Vagina (tissue), 2 donors: ENCODE measurements at regions not wholly inside any gene's neighbourhood (a gene's known extent, or its start where the extent isn't known, plus 50 kb on each side); places are given as distances from the start of the nearest gene placed in this dataset.

Source experiments
- DNase-seq, 2 donors: peaks; one replicate each; pipeline ENCODE4 v3.0.0-alpha.2; 2017; ENCODE audit errors: extremely low spot score in 2 of 2
- H3K27ac ChIP-seq: fragments of 200-600 bp; sonication (generic); one replicate; pipeline ENCODE4 v1.5.1; 2019
- H3K27me3 ChIP-seq: fragments of 200-600 bp; sonication (generic); one replicate; pipeline ENCODE4 v1.5.1; 2019
- H3K36me3 ChIP-seq, 2 donors: fragments of 200-600 bp; sonication (generic); one replicate each; pipeline ENCODE4 v1.5.1; 2017 to 2019
- H3K4me1 ChIP-seq: fragments of 200-600 bp; sonication (generic); one replicate; pipeline ENCODE4 v1.5.1; 2019
- H3K4me3 ChIP-seq, 2 donors: fragments of 200-600 bp; sonication (generic); 1 replicate in 1 of 2; 2 replicates in 1 of 2; pipeline ENCODE4 v1.5.1; 2016 to 2019
- H3K9me3 ChIP-seq: fragments of 200-600 bp; sonication (generic); one replicate; pipeline ENCODE4 v1.5.1; 2019
- POLR2A ChIP-seq, 2 donors: fragments of 450-650 bp; IDR thresholded peaks; one replicate each; pipeline ENCODE4 v1.6.1; 2017; ENCODE audit warnings: antibody characterized with exemption in 2 of 2, mild to moderate bottlenecking in 2 of 2, moderate library complexity in 2 of 2
- POLR2AphosphoS5 ChIP-seq, 2 donors: sonication (generic); formaldehyde crosslinking; IDR thresholded peaks; one replicate each; pipeline ENCODE4 v1.9.0; 2017; ENCODE audit warnings: antibody characterized with exemption in 2 of 2, mild to moderate bottlenecking in 2 of 2, low read depth in 1 of 2; ENCODE audit not compliant: insufficient read depth in 1 of 2
- intact Hi-C: fragments of 100-400 bp; cut with DNase I; formaldehyde crosslinking; loops from one replicate; pipeline ENCODE4 v1.15.1; 2023
- TF ChIP-seq, protein P1 (sequence below), 3 experiments: fragments of 450-650 bp in 2 of 3; fragments of 200-600 bp in 1 of 3; sonication (generic) in 1 of 3; IDR thresholded peaks; one replicate each; pipeline ENCODE4 v1.5.1; 2017 to 2019; ENCODE audit warnings: antibody characterized with exemption in 3 of 3, mild to moderate bottlenecking in 2 of 3, moderate library complexity in 2 of 3

DNA sequence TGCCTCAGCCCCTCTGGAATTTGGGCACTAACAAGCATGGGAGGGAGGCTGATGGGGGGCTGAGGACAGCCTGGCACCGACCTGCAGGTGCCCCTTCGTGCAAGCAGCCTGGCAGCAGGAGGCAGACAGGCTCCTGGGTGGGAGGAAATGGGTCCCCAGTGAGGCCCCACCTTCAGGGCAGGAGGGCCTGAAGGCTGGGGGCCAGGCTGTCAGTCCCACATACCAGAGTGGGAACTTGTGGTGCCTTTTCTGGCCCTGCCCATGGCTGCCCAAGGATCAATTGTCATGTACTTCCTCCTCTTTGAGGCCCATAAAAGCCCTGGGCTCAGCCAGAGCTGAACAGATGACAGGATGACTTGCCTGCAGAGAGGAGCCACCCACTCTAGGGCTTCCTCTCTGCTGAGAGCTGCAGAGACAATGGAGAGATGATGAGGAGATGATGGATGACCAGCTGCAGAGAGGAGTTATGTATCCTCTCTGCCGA lies 141.0 kb downstream of the PDHA2 start:
- TF ChIP-seq POLR2AphosphoS5 (IDR thresholded peaks at IDR 0.05; ENCODE audit: insufficient read depth in 1 of 2, low read depth in 1 of 2): no peak
- TF ChIP-seq POLR2A (IDR thresholded peaks at IDR 0.05): no peak
- TF ChIP-seq, protein P1, sequence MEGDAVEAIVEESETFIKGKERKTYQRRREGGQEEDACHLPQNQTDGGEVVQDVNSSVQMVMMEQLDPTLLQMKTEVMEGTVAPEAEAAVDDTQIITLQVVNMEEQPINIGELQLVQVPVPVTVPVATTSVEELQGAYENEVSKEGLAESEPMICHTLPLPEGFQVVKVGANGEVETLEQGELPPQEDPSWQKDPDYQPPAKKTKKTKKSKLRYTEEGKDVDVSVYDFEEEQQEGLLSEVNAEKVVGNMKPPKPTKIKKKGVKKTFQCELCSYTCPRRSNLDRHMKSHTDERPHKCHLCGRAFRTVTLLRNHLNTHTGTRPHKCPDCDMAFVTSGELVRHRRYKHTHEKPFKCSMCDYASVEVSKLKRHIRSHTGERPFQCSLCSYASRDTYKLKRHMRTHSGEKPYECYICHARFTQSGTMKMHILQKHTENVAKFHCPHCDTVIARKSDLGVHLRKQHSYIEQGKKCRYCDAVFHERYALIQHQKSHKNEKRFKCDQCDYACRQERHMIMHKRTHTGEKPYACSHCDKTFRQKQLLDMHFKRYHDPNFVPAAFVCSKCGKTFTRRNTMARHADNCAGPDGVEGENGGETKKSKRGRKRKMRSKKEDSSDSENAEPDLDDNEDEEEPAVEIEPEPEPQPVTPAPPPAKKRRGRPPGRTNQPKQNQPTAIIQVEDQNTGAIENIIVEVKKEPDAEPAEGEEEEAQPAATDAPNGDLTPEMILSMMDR (IDR thresholded peaks at IDR 0.05): no peak
- H3K27me3 ChIP-seq: no peaks in the 10 kb centered on the region
- H3K4me3 ChIP-seq: no peak overlapping the region
- no peaks in the 10 kb centered on the region for H3K36me3 ChIP-seq
- intact Hi-C loops: no loop called here
- no peaks in the 10 kb centered on the region for H3K9me3 ChIP-seq
- no peak overlapping the region for H3K27ac ChIP-seq
- no peak for DNase-seq
- no peaks in the 10 kb centered on the region for H3K4me1 ChIP-seq

DNA sequence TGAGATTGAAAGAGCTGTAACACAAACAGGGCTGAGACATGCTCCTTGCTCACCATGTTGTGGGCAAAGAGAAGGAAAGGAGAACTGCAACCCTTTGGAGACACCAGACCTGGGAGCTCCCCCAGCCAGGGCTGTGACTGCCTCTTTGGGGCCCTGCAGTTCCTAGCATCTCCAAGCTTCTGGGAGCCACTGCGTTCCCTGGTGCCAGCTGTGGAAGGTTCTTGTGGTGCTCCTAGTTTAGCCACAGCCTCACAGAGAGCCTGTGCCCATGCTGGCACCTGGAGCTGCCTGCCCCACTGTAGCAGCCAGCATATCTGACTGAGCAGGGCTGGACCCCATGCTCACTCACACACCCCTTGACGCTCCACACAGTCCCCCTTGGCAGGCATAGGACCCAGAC lies 141.7 kb downstream of the PDHA2 start:
- DNase-seq: no peak
- H3K9me3 ChIP-seq: no peaks in the 10 kb centered on the region
- no peak overlapping the region for H3K27ac ChIP-seq
- TF ChIP-seq POLR2AphosphoS5 (IDR thresholded peaks at IDR 0.05; ENCODE audit: insufficient read depth in 1 of 2, low read depth in 1 of 2): no peak
- TF ChIP-seq POLR2A (IDR thresholded peaks at IDR 0.05): no peak
- TF ChIP-seq, protein P1 (IDR thresholded peaks at IDR 0.05): no peak
- intact Hi-C loops: no loop called here
- no peaks in the 10 kb centered on the region for H3K4me1 ChIP-seq
- no peaks in the 10 kb centered on the region for H3K27me3 ChIP-seq
- H3K36me3 ChIP-seq: no peaks in the 10 kb centered on the region
- no peak overlapping the region for H3K4me3 ChIP-seq

DNA sequence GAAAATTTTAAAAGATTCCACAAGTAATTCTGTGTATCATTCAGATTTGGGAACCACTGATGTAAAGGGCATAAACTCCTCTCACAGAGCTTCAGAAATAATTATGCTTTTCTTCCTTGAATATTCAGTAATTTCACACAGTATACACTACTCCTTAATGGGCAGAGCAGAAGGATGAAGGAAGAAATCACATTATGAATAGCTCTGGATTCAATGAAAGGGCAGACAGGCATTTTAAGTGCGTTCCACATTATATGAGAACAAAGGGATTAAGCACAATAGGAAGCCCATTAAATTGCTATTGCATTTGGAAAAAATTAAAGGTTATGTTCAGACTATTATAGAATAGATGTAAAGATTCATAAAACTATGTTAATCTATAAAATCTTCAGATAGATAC lies 142.6 kb downstream of the PDHA2 start:
- no peak overlapping the region for H3K27ac ChIP-seq
- no peak for DNase-seq
- intact Hi-C loops: no loop called here
- no peaks in the 10 kb centered on the region for H3K27me3 ChIP-seq
- TF ChIP-seq, protein P1 (IDR thresholded peaks at IDR 0.05): no peak
- TF ChIP-seq POLR2AphosphoS5 (IDR thresholded peaks at IDR 0.05; ENCODE audit: insufficient read depth in 1 of 2, low read depth in 1 of 2): no peak
- no peak for TF ChIP-seq POLR2A (IDR thresholded peaks at IDR 0.05)
- no peaks in the 10 kb centered on the region for H3K4me1 ChIP-seq
- H3K9me3 ChIP-seq: no peaks in the 10 kb centered on the region
- no peaks in the 10 kb centered on the region for H3K36me3 ChIP-seq
- no peak overlapping the region for H3K4me3 ChIP-seq

DNA sequence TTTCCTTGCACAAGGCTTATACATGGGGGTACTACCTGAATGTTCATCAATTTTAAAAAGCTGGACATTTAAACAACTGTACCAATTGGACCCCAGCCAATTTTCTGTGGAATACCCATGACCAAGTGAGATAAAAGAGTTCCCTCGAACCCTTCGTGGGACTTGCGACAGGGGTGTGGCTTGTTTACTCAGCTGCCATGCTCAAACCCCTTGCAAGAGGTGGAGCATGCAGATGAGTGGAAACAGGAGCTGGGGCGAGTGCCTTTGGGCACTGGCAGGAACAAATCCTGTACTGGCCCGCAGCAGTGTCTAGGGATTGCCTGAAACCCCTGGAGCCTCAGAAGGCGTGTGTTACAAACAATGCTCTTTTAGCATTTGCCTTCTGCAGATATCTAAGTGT lies 144.2 kb downstream of the PDHA2 start:
- DNase-seq: no peak
- TF ChIP-seq, protein P1 (IDR thresholded peaks at IDR 0.05): no peak
- no peak for TF ChIP-seq POLR2AphosphoS5 (IDR thresholded peaks at IDR 0.05; ENCODE audit: insufficient read depth in 1 of 2, low read depth in 1 of 2)
- TF ChIP-seq POLR2A (IDR thresholded peaks at IDR 0.05): no peak
- Histone ChIP-seq H3K4me3 (no peak overlapping the region), H3K4me1 (no peaks in the 10 kb centered on the region), H3K27me3 (no peaks in the 10 kb centered on the region), H3K36me3 (no peaks in the 10 kb centered on the region), H3K9me3 (no peaks in the 10 kb centered on the region), H3K27ac (no peak overlapping the region)
- intact Hi-C loops: no loop called here

DNA sequence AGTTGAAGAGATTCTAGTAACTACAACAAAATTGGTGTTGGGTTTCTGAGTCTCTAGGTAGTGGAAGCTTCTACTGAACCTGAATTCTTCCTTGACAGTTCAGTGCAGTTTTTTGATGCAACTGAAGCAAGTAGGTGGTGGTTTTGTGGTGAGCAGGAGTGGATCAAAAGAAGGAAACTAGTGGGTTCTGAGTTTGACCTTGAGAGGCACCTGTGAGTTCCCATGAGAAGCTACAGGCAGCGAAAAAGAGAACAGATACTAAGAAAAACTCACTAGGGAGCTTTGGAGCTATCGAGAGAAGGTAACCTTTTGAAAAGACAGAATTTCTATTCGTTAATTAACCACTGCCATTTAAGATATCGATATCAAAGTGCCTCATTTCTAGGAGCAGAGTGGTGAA lies 145.2 kb downstream of the PDHA2 start:
- Histone ChIP-seq H3K27me3 (no peaks in the 10 kb centered on the region), H3K27ac (no peak overlapping the region), H3K9me3 (no peaks in the 10 kb centered on the region), H3K36me3 (no peaks in the 10 kb centered on the region), H3K4me3 (no peak overlapping the region), H3K4me1 (no peaks in the 10 kb centered on the region)
- no peak for TF ChIP-seq POLR2A (IDR thresholded peaks at IDR 0.05)
- TF ChIP-seq, protein P1 (IDR thresholded peaks at IDR 0.05): no peak
- TF ChIP-seq POLR2AphosphoS5 (IDR thresholded peaks at IDR 0.05; ENCODE audit: insufficient read depth in 1 of 2, low read depth in 1 of 2): no peak
- intact Hi-C loops: no loop called here
- DNase-seq: no peak
